Stromal cell of bone marrow (primary cell): ENCODE measurements at regions not wholly inside any gene's neighbourhood (a gene's known extent, or its start where the extent isn't known, plus 50 kb on each side); places are given as distances from the start of the nearest gene placed in this dataset.

ENCODE experiments used
- DNase-seq: peaks from one replicate; pipeline ENCODE4 v3.0.0-alpha.2; 2012; ENCODE audit warnings: low read depth

DNA sequence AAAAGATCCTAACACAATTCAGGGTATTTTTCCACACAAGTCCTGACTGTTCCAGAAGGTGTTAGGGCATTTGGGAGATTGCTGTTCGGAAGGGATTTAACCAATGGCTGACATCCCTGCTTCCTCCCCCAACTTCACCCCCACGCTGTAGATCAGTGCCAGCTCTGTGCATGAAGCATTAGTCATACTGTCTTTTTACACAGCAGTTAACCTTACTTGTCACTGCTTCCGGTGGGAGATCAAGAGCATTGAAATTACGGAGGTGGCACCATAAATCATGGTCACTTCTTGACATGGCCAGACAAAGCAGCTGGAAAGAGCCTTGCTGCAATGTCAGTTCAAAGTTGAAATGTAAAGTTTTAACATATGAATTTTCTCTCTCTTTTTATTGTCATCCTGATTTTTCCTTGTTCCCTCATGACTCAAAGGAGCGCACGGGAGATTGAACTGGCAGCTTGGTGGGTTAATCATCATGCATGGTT, 70.2 kb downstream of the HRH4 start:
- DNase-seq, result no peak

DNA sequence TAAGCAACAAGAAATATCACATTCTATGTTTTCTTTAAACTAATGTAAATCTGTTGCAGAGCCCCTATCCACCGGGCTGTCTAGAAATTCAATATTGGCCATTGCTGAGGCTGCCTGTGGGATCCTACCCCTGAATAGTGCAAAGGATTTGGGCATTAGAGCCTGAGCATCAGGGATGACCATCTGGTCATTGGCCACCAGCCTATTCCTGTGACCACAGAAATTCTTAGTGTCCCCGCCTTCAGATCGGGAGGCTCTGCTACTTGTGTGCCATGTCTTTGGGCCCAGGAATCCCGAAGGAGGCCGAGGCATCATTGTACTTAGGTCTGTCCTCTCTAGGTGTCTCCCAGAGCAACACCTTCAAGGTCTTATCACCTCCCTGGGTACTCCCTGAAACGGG, 73.8 kb downstream of the HRH4 start:
- no peak for DNase-seq

DNA sequence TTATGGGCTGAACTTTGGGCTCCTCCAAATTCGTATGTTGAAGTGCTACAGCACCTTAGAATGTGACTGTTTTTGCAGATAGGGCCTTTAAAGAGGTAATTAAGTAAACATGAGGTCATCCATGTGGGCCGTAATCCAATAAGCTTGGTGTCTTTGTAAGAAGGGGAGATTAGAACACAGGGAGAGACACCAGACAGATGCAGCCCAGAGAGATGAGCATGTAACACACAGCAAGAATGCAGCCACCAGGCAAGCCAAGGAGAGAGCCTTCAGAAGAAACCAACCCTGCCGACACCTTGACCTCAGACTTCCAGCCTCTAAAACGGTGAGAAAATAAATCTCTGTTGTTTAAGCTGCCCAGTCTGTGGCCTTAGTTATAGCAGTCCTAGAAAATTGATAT, 74.3 kb downstream of the HRH4 start:
- DNase-seq, result no peak

DNA sequence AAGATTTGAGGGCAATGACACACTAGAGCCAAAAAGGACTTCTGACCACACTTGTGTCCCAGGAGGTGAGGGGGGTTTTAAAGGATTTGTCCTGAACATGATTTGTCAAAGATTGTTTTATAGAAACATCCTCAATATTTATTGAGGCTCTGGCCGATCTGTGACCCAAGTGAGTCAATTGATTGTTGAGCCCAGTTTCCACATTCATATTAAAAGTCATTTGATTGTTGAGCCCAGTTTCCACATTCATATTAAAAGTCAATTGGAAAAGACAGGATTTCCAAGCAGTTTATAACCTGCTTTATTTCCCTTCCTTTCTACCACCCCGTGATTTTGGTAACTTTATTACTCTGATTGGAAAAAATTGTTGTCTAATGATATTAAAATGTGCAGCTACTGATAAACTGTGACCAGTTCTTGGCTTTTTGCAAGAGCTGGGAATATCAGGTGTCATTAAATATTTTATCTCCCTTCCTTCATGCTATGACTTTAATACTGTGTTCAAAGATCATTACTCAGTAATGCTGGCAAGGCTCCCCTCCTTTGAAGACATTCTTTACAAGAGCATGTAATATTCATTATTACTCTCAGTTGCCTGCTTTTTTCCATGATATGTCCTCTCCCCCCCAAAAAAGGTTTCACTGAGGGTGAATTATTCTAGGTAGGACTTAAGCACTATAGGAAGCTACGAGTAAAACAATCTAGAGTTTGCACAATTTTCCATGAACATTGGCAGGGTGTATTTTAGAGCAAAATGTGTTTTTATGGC, 75.3 kb downstream of the HRH4 start:
- no peak for DNase-seq

DNA sequence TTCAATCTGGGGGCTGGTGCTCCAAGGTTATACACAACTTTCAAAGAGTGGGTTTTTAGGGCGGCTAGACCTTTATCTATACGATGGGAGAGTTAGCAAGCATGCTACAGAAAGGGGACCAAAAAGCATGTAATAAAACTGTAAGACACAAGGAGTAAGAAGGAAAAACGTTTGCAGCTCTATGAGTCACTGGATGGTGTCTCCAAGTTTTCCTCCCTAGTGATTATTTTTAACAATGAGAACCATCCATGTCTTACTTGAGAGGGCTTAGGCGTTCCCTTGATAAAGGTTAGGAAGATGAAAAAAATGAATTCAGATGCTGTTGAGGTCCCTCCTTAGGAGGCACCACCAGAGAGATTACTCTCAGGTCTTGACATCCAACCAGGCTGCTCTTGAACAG, 75.9 kb downstream of the HRH4 start:
- no peak for DNase-seq

DNA sequence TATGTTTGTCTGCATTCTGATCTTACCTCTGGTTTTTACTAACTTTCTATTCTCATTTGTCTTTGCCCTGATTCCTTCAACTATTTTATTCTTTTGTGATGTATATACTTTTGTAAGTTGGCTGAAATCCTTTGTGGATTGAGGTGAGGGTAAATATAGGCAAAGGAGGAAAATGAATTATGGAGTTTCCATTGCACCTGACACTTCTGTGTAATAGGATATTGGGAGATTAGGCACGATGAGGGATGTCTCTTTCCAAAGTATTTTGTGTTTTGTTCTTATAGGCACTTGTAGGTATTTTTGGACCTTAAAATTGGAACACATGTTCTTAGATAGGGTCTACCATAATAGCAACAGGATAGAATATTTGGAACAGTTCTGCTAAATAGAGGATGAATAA, 76.4 kb downstream of the HRH4 start:
- no peak for DNase-seq

DNA sequence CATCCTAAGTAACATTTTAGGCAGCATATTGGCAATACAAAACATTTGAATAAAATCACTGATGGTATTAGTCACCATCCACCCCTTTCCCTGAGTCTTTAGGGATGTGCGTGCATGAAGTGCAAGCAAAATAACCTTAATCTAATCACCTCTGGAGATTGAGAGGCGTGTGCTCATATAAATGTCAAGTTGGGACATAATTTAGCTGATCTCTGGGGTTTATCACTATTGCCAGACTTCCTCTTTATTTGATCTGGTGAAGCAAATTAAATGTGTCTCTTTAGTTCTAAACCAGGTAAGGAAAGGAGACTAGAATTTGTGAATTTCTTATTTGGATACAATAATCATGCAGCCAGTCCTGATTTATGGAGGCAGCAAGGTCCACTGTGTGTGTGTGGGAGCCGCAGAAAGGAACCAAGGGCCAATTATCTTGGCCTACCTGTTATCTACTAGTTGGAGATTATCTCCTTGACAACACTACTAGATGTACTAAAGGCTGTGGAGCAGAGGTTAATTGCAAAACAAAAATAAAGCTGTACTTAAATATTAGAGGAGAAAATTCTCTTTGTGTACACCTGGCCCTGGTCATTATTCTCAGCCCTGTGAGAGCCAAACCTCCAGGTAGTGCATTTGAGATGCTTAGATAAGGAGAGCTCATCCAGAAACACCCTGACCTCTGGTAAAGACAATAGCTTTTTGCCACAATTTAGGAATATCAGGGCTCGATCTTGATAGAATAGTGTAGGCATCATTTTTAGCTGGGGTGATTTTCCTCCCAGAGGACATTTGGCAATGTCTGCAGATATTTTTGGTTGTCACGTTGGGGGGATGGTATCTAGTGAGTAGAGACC, 78.2 kb downstream of the HRH4 start:
- DNase-seq, result no peak

DNA sequence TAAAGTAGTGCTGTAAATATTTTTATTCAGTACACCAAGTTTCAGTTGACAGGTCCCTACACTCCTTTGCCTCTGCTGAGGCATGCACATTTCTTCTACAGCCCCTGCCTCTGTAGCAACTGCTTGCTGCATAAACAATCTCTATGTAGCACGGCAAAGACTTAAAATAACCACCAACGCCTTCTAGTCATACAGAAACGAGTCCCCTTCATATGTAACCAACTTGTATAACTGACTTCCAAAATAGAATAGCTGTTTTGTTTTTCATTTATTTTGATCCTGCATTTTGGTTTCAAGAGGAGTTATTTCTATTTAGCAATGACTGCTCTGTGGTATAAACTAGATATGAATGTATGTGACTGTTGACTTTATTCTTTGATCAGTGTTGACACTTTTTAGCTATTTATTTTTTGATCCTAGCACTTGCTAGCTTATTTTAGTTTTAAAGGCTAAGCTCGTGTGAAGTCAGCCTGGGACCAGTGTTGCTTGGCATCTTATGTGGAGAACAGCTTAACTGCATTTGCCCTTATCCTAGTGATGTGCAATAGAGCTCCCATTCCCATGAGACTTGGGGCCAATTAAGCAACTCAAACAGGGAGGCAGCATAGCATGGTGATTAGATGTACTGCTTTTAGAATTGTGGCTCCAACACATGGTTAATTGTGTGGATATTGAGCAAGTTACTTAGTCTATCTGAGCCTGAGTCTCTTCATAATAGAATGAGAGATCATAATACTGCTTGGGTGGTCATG, 79.6 kb downstream of the HRH4 start:
- DNase-seq, result no peak

DNA sequence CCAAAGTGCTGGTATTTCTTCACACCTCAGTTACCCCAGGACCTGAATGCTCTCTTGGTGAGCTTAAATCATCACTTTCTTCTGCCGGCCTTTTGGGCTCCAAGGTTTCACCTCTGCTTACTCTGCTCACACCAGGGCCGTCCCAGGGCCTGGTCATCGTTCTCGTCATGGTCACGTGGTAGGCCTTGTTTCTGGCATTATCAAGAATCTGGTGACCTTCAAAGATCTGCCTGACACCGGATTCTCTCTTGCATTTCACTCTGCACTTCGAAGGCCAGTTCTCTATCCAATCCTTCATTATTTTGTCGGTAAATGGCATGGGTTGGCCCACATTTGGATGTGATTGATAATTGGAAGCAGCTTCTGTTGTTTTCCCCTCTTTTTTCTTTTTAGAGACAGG, 80.5 kb downstream of the HRH4 start:
- no peak for DNase-seq

DNA sequence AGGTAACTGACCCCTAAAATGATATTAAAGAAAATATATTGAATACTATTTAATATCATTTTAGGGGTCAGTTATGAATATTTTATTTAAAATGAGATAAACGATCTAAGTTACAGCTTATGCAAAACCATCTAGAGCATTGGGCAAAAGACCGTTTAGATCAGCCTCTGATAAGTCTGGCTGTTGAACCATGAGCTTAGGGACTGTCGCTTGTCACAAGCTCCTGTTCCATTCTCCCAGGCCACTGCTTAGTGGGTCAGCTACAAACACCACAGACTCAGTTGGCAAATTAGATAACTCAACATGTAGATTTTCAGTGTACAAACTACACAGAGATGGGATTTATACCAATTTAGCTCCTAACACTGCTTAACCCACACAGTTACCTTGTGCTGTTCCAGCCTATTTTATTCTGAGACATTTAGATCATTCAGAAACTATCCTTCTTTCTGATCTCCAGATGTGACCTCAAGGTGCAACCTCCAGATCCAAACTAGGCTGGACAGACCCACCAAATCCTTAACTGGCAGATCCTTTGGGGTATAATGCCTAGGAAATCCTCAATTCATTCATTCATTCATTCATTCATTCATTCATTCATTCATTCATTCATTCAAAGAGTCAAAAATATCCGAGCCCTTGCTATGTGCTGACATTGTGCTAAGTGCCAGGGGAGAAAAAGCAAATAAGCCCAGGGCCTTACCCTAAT, 82.8 kb downstream of the HRH4 start:
- no peak for DNase-seq

DNA sequence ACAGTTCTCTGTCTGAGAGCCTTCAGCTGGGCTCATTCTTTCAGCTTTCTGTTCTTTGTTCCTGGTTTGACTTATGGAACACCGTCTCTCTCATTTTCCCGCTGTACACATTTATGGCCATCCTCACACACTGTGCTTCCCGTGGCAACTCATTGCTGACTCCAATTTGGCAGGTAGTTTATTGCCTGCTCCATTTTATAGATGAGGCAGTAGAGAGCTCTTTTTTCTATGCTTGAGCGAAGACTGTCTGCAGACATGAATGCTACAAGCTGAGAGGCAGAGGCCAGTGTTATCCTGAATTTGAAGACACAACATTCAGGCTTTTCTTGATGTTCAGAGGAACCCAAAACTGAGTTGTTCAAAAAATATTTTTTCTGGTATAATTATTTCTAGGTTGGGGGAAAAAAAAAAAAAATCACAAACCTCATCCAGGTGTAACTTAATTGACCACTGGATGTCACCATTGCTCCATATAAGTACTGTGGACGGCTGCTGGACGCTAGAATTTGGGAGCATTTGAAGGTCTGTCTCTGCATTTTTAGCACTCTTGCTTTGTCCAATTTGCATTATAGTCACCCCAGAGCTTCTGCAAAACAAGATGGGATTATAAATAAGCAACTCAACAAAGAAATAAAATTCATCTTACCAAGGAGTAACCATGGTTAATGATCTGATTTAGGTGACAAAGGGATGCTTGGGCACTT, 83.5 kb downstream of the HRH4 start:
- no peak for DNase-seq

DNA sequence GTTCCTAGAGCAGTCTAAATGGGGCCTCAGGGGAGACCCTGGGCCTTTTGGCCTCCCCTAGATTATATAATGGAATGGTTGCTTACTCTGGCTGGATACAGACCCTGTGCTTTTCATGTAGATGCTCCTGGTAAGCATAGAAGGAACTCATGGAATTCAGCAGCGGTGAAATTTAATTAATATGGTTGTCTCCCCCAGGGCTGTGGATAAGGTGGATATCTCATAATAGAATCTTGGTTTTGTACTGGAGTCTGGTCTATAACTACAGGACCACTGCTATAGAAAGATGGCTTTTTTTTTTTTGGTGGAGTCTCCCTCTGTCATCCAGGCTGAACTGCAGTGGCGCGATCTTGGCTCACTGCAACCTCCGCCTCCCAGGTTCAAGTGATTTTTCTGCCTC, 84.5 kb downstream of the HRH4 start:
- no peak for DNase-seq

DNA sequence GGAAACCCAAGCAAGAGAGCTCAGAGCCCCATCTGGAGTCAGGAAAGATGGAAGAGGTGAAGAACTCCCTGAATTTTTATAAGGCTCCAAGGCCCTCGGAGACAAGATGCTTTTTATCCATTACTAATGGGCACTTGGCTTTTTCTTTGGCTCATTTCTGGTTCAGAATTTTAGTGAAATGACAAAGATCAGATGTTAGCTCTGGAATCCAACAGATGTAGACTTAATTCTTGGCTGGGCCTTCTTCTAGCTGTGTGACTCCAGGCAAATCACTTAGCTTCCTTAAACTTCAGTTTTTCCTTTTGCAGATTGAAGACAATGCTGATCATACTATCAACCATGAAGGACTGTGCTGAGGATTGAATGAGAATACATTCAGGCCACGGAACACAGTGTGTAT, 85.2 kb downstream of the HRH4 start:
- no peak for DNase-seq

DNA sequence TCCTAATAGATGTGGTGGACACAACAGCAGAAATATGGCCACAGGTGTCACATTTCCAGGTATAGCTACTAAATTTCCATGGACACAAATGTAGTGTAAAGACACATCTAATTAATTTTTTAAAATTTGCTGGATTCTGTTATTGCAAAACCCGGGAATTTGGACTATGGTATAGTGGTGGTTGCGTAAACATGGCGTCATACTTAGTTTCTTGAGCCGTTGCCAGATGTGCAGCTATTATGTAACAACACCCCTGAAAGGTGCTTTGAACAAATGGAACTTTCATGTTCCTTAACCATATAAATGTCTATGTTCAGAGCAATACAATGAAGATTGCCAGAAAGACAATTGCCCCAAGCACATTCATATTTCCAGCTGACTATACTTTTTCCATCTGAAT, 85.9 kb downstream of the HRH4 start:
- no peak for DNase-seq

DNA sequence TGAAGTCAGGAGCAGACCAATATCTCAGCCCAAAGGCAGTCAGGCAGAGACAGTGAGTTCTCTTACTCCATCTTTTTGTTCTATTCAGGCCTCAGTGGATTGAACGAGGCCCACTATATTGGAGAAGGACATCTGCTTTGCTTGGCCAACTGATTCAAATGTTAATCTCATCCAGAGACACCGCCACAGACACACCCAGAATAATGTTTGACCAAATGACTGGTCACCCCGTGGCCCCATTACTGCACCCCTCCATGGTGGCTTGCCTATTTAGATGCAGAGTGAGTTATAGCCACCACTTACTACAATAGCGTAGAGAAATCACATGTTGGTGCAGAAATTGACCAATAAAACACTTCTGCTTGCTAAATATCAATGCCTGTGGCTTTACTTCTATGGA, 88.1 kb downstream of the HRH4 start:
- no peak for DNase-seq

DNA sequence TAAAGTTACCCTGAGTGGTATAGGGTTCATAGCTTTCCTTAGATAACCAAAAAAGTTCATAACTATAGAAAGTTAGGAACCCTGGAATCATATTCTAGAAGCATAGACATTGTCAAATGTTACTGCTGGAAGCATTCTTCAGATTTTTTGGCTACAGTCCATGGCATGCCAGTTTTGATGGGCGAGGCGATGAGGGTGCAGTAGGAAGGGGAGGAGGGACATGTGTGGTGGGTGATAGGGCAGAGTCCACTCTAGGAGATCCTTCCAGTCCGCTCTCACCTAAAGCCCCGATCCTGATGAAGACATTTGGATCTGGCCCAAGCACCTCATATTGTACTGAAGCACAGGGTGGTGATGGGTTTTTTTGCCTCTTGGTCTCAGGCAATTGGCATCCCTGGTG, 91.8 kb downstream of the HRH4 start:
- DNase-seq, result no peak

DNA sequence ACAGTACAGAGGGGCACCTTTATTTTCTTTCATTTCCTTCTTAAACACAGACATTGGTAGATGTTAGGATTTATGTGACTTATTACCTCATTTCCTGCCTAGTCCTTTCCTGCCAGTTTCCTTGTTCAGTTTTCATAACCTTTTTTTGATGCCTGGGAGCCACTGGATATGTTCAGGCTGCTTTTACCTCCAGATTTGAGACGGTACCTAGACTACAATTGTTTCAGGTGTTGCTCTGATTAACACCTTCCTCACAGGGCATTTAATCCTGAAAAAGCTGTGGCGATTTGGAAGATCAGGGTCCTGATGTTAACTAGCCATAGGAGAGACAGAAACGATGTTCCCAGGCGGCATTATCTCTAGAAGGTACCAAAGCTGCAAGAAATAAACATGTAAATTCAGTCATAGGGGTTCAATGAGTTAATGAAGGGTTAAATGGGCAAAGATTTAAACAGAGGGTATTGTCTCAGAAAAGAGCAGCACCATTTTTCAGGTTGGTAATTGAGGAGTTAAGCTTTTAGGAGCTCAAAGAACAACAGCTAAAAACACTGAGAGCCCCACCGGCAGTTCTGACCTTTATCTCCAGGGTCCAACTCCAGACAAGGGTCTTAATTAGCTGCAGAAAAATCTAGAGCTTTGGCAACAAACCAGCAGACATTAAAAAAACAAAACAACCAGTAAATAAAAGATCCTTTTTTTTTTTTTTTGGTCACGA, 93.3 kb downstream of the HRH4 start:
- no peak for DNase-seq

DNA sequence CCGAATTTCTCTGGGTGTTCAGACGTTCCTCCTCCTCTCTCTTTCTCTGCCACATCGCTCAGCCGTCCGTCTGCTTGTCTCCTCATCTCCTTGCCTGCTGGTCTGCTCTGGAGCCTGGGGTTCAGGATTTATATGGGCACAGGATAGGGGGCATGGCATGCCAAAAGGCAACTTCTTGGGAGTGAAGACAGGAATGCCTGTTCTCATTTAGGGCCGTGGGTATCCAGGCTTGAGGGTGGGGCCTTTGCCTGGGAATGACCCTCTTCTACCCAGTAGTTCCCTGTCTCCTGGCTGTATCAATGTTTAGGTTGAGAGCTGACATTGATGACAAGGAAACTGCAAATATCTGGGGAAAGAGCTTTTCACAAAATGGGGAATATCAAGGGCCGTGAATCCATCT, 98.0 kb downstream of the HRH4 start:
- no peak for DNase-seq

DNA sequence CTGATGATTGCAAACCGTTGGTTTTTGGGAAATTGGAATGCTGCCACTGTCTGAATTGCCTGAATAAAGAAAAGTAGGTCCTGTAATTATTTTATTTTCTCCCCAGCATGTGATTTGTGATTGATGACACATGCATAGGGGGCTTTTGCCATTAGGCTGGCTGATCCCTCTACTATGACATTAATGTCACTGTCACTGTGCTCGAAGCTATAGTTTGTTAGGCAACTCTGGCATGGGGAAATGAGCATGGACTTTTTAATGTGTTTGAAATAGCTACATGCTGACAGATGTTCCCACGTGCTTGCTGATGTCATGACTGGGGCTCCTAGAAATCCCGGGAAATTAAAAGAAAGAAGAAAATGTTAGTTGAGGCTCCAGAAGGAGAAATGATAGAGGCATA, 99.1 kb downstream of the HRH4 start:
- no peak for DNase-seq

DNA sequence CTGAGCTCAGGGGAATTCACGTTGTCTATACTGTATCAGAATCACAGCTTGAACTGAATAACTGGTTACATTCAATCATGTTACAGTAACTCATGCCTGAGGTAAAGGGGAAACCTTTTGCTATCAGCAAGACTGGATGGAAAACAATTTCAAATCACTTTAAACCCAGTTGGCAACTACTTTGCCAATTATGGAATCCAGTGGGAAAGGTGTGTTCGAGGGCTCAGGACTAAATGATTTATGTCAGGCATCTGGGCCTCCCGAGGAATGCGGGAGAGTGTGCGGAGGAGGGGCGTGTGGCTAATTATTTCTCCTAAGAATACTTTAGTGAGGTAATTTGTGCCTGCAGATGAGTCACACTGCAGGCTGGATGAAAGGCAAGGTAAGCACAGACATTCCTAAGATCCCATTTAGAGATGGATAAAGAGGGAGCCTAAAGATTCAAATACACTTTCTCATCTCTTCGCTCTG, 100.1 kb downstream of the HRH4 start:
- no peak for DNase-seq
